ENCODE measurements at regions not wholly inside any gene's neighbourhood (a gene's known extent, or its start where the extent isn't known, plus 50 kb on each side); places are given as distances from the start of the nearest gene placed in this dataset.
"Not testable (repeated sequence)": the region's sequence is repeated elsewhere in the genome, so short reads cannot be mapped to it uniquely, and the experiment has no call there.

- no peaks in the 10 kb centered on the region for H3K36me3 ChIP-seq (ENCODE audit: control insufficient read depth, insufficient read depth, low read length)
- H3K4me3 ChIP-seq (ENCODE audit: low read depth, low read length): peak overlapping the region; percentile 68
- H3K9me3 ChIP-seq (ENCODE audit: control insufficient read depth, insufficient read depth, low read length): no peaks in the 10 kb centered on the region
- H3K4me1 ChIP-seq (ENCODE audit: control insufficient read depth, insufficient read depth, low read length): peaks cover 4% of the 10 kb centered on the region
- no peak overlapping the region for H3K9ac ChIP-seq (ENCODE audit: low read depth, low read length)
- no peaks in the 10 kb centered on the region for H3K27me3 ChIP-seq (ENCODE audit: control insufficient read depth, insufficient read depth, low read length)
Observed at GRCh38 chr7:149692557-149692982, 80.8 kb downstream of the ZNF467 start.

GRCh38 chr7:149692056-149692455 is 81.3 kb downstream of the ZNF467 start:
- Histone ChIP-seq H3K4me1 (ENCODE audit: control insufficient read depth, insufficient read depth, low read length) (peaks cover 4% of the 10 kb centered on the region), H3K4me3 (ENCODE audit: low read depth, low read length) (peak overlapping the region; percentile 68), H3K27me3 (ENCODE audit: control insufficient read depth, insufficient read depth, low read length) (no peaks in the 10 kb centered on the region), H3K9me3 (ENCODE audit: control insufficient read depth, insufficient read depth, low read length) (no peaks in the 10 kb centered on the region), H3K9ac (ENCODE audit: low read depth, low read length) (no peak overlapping the region), H3K36me3 (ENCODE audit: control insufficient read depth, insufficient read depth, low read length) (no peaks in the 10 kb centered on the region)

GRCh38 chr7:149690688-149691446 is 82.5 kb downstream of the ZNF467 start:
- peak overlapping the region; percentile 63 for H3K4me3 ChIP-seq (ENCODE audit: low read depth, low read length)
- no peak overlapping the region for H3K9ac ChIP-seq (ENCODE audit: low read depth, low read length)
- no peaks in the 10 kb centered on the region for H3K27me3 ChIP-seq (ENCODE audit: control insufficient read depth, insufficient read depth, low read length)
- H3K4me1 ChIP-seq (ENCODE audit: control insufficient read depth, insufficient read depth, low read length): peaks cover 4% of the 10 kb centered on the region
- no peaks in the 10 kb centered on the region for H3K9me3 ChIP-seq (ENCODE audit: control insufficient read depth, insufficient read depth, low read length)
- H3K36me3 ChIP-seq (ENCODE audit: control insufficient read depth, insufficient read depth, low read length): no peaks in the 10 kb centered on the region

GRCh38 chr7:149689291-149689721 is 84.1 kb downstream of the ZNF467 start:
- Histone ChIP-seq H3K9ac (ENCODE audit: low read depth, low read length) (no peak overlapping the region), H3K36me3 (ENCODE audit: control insufficient read depth, insufficient read depth, low read length) (no peaks in the 10 kb centered on the region), H3K4me1 (ENCODE audit: control insufficient read depth, insufficient read depth, low read length) (peaks cover 4% of the 10 kb centered on the region), H3K27me3 (ENCODE audit: control insufficient read depth, insufficient read depth, low read length) (no peaks in the 10 kb centered on the region), H3K9me3 (ENCODE audit: control insufficient read depth, insufficient read depth, low read length) (no peaks in the 10 kb centered on the region), H3K4me3 (ENCODE audit: low read depth, low read length) (no peak overlapping the region)

- Histone ChIP-seq H3K4me3 (ENCODE audit: low read depth, low read length) (no peak overlapping the region), H3K9ac (ENCODE audit: low read depth, low read length) (no peak overlapping the region), H3K27me3 (ENCODE audit: control insufficient read depth, insufficient read depth, low read length) (no peaks in the 10 kb centered on the region), H3K4me1 (ENCODE audit: control insufficient read depth, insufficient read depth, low read length) (peaks cover 4% of the 10 kb centered on the region), H3K9me3 (ENCODE audit: control insufficient read depth, insufficient read depth, low read length) (no peaks in the 10 kb centered on the region), H3K36me3 (ENCODE audit: control insufficient read depth, insufficient read depth, low read length) (no peaks in the 10 kb centered on the region)
Observed at GRCh38 chr7:149688836-149689235, 84.6 kb downstream of the ZNF467 start.

GRCh38 chr7:149687820-149688219 is 85.6 kb downstream of the ZNF467 start:
- H3K4me3 ChIP-seq (ENCODE audit: low read depth, low read length); H3K4me1 ChIP-seq (ENCODE audit: control insufficient read depth, insufficient read depth, low read length); H3K9ac ChIP-seq (ENCODE audit: low read depth, low read length): not testable (repeated sequence)

GRCh38 chr7:149686449-149686848 is 86.9 kb downstream of the ZNF467 start:
- Histone ChIP-seq H3K4me1 (ENCODE audit: control insufficient read depth, insufficient read depth, low read length) (peaks cover 6% of the 10 kb centered on the region), H3K4me3 (ENCODE audit: low read depth, low read length) (no peak overlapping the region), H3K9me3 (ENCODE audit: control insufficient read depth, insufficient read depth, low read length) (no peaks in the 10 kb centered on the region), H3K36me3 (ENCODE audit: control insufficient read depth, insufficient read depth, low read length) (no peaks in the 10 kb centered on the region), H3K9ac (ENCODE audit: low read depth, low read length) (no peak overlapping the region), H3K27me3 (ENCODE audit: control insufficient read depth, insufficient read depth, low read length) (no peaks in the 10 kb centered on the region)

More at GRCh38 chr7:149687820-149688219, 85.6 kb downstream of the ZNF467 start:
- not testable (repeated sequence) for H3K36me3 ChIP-seq (ENCODE audit: control insufficient read depth, insufficient read depth, low read length); H3K9me3 ChIP-seq (ENCODE audit: control insufficient read depth, insufficient read depth, low read length); H3K27me3 ChIP-seq (ENCODE audit: control insufficient read depth, insufficient read depth, low read length)

- no peak overlapping the region for H3K9ac ChIP-seq (ENCODE audit: low read depth, low read length)
- no peaks in the 10 kb centered on the region for H3K27me3 ChIP-seq (ENCODE audit: control insufficient read depth, insufficient read depth, low read length)
- peaks cover 8% of the 10 kb centered on the region for H3K4me1 ChIP-seq (ENCODE audit: control insufficient read depth, insufficient read depth, low read length)
- no peaks in the 10 kb centered on the region for H3K36me3 ChIP-seq (ENCODE audit: control insufficient read depth, insufficient read depth, low read length)
- no peak overlapping the region for H3K4me3 ChIP-seq (ENCODE audit: low read depth, low read length)
- no peaks in the 10 kb centered on the region for H3K9me3 ChIP-seq (ENCODE audit: control insufficient read depth, insufficient read depth, low read length)
Observed at GRCh38 chr7:149686011-149686410, 87.4 kb downstream of the ZNF467 start.

GRCh38 chr7:149685455-149685854 is 87.9 kb downstream of the ZNF467 start:
- no peaks in the 10 kb centered on the region for H3K36me3 ChIP-seq (ENCODE audit: control insufficient read depth, insufficient read depth, low read length)
- H3K27me3 ChIP-seq (ENCODE audit: control insufficient read depth, insufficient read depth, low read length): no peaks in the 10 kb centered on the region
- H3K9me3 ChIP-seq (ENCODE audit: control insufficient read depth, insufficient read depth, low read length): no peaks in the 10 kb centered on the region
- peaks cover 7% of the 10 kb centered on the region for H3K4me1 ChIP-seq (ENCODE audit: control insufficient read depth, insufficient read depth, low read length)
- no peak overlapping the region for H3K9ac ChIP-seq (ENCODE audit: low read depth, low read length)
- H3K4me3 ChIP-seq (ENCODE audit: low read depth, low read length): no peak overlapping the region

- H3K9ac ChIP-seq (ENCODE audit: low read depth, low read length): no peak overlapping the region
Observed at GRCh38 chr7:149683898-149684297, 89.5 kb downstream of the ZNF467 start.

GRCh38 chr7:149683181-149683580 is 90.2 kb downstream of the ZNF467 start:
- Histone ChIP-seq H3K9ac (ENCODE audit: low read depth, low read length) (no peak overlapping the region), H3K4me3 (ENCODE audit: low read depth, low read length) (no peak overlapping the region), H3K27me3 (ENCODE audit: control insufficient read depth, insufficient read depth, low read length) (no peaks in the 10 kb centered on the region), H3K4me1 (ENCODE audit: control insufficient read depth, insufficient read depth, low read length) (peaks cover 4% of the 10 kb centered on the region), H3K9me3 (ENCODE audit: control insufficient read depth, insufficient read depth, low read length) (no peaks in the 10 kb centered on the region), H3K36me3 (ENCODE audit: control insufficient read depth, insufficient read depth, low read length) (no peaks in the 10 kb centered on the region)

More at GRCh38 chr7:149683898-149684297, 89.5 kb downstream of the ZNF467 start:
- Histone ChIP-seq H3K4me3 (ENCODE audit: low read depth, low read length) (no peak overlapping the region), H3K27me3 (ENCODE audit: control insufficient read depth, insufficient read depth, low read length) (no peaks in the 10 kb centered on the region), H3K36me3 (ENCODE audit: control insufficient read depth, insufficient read depth, low read length) (no peaks in the 10 kb centered on the region), H3K4me1 (ENCODE audit: control insufficient read depth, insufficient read depth, low read length) (peaks cover 4% of the 10 kb centered on the region), H3K9me3 (ENCODE audit: control insufficient read depth, insufficient read depth, low read length) (no peaks in the 10 kb centered on the region)

- no peak overlapping the region for H3K4me3 ChIP-seq (ENCODE audit: low read depth, low read length)
- H3K36me3 ChIP-seq (ENCODE audit: control insufficient read depth, insufficient read depth, low read length): no peaks in the 10 kb centered on the region
- H3K4me1 ChIP-seq (ENCODE audit: control insufficient read depth, insufficient read depth, low read length): peaks cover 4% of the 10 kb centered on the region
- H3K9me3 ChIP-seq (ENCODE audit: control insufficient read depth, insufficient read depth, low read length): no peaks in the 10 kb centered on the region
- no peaks in the 10 kb centered on the region for H3K27me3 ChIP-seq (ENCODE audit: control insufficient read depth, insufficient read depth, low read length)
- H3K9ac ChIP-seq (ENCODE audit: low read depth, low read length): no peak overlapping the region
Observed at GRCh38 chr7:149682038-149682437, 91.3 kb downstream of the ZNF467 start.

Data from iPS-15b (cell line).